A549 (cell line): ENCODE measurements at regions not wholly inside any gene's neighbourhood (a gene's known extent, or its start where the extent isn't known, plus 50 kb on each side); places are given as distances from the start of the nearest gene placed in this dataset.

Source experiments
- ATAC-seq, 2 experiments: fragments of 200-7000 bp in 1 of 2; fragments of >200 bp in 1 of 2; cut with Nextera tagmentation in 1 of 2; cut with Tn5 transposase in 1 of 2; 3 replicates each; pipeline versions ENCODE4 v1.8.0 to v1.9.1; 2018 to 2020; ENCODE audit warnings: mild to moderate bottlenecking in 1 of 2, moderate library complexity in 1 of 2
- CTCF ChIA-PET: fragments of 300-600 bp; sonication (Branson Sonifier 250); formaldehyde crosslinking; extraction: SDS; loops from one replicate; lab custom pipeline; 2021; ENCODE audit warnings: antibody characterized with exemption, inconsistent platforms; lab: Yijun Ruan, JAX
- POLR2A ChIA-PET: fragments of 350-600 bp; formaldehyde crosslinking; extraction: SDS; loops from one replicate; lab custom pipeline; 2021; ENCODE audit warnings: antibody characterized with exemption, inconsistent platforms; lab: Yijun Ruan, JAX
- DNase-seq, 2 experiments: peaks; one replicate each; pipeline versions ENCODE4 v3.0.0 to v3.0.0-alpha.2; 2011 to 2016; ENCODE audit warnings: low read depth in 1 of 2, low spot score in 1 of 2
- FAIRE-seq: peaks from 2 replicates; lab custom pipeline; 2011; peaks lifted over from hg19 to GRCh38; lab: Jason Lieb, UNC
- H3K27ac ChIP-seq, 2 experiments: fragments of >200 bp; sonication (Bioruptor Twin); formaldehyde crosslinking; 3 replicates each; pipeline ENCODE4 v1.5.1; 2016 to 2017
- H3K4me1 ChIP-seq: fragments of >200 bp; sonication (Bioruptor Twin); formaldehyde crosslinking; 3 replicates; pipeline ENCODE4 v1.6.1; 2016
- H3K4me2 ChIP-seq: fragments of >200 bp; sonication (Bioruptor Twin); formaldehyde crosslinking; 3 replicates; pipeline ENCODE4 v1.6.1; 2016
- H3K4me3 ChIP-seq: fragments of >200 bp; sonication (Bioruptor Twin); formaldehyde crosslinking; 3 replicates; pipeline ENCODE4 v1.5.1; 2016
- H3K9me3 ChIP-seq: fragments of >200 bp; sonication (Bioruptor Twin); formaldehyde crosslinking; 3 replicates; pipeline ENCODE4 v1.6.1; 2016
- BCL3 ChIP-seq: fragments of >200 bp; sonication (Bioruptor Twin); formaldehyde crosslinking; IDR thresholded peaks from 3 replicates; pipeline ENCODE4 v1.6.1; 2016
- BHLHE40 ChIP-seq: IDR thresholded peaks from 2 replicates; pipeline ENCODE4 v1.6.1; 2012; ENCODE audit warnings: low read depth, low read length, inconsistent platforms
- CBX8 ChIP-seq: fragments of 200-600 bp; sonication (generic); IDR thresholded peaks from 2 replicates; pipeline ENCODE4 v1.6.1; 2016
- CEBPB ChIP-seq, 2 experiments: fragments of >200 bp in 1 of 2; sonication (Bioruptor Twin) in 1 of 2; formaldehyde crosslinking in 1 of 2; IDR thresholded peaks; 2 replicates each; pipeline ENCODE4 v1.6.1; 2012 to 2016
- ESRRA ChIP-seq: fragments of 150-350 bp; IDR thresholded peaks from 2 replicates; pipeline ENCODE4 v1.6.1; 2014; ENCODE audit warnings: mild to moderate bottlenecking, low read length, borderline replicate concordance
- GATA3 ChIP-seq: IDR thresholded peaks from 2 replicates; pipeline ENCODE4 v1.6.1; 2012; ENCODE audit warnings: borderline replicate concordance
- HOXA7 ChIP-seq: fragments of 250-450 bp; sonication (Bioruptor Pico); IDR thresholded peaks from 2 replicates; pipeline ENCODE4 v1.5.0; 2020; ENCODE audit warnings: mild to moderate bottlenecking, moderate library complexity
- JUN ChIP-seq, 2 experiments: fragments of >200 bp; sonication (Bioruptor Twin); formaldehyde crosslinking; IDR thresholded peaks; 2 replicates in 1 of 2; 3 replicates in 1 of 2; pipeline ENCODE4 v1.6.1; 2016 to 2017
- KDM1A ChIP-seq: fragments of 200-600 bp; sonication (generic); IDR thresholded peaks from 2 replicates; pipeline ENCODE4 v1.6.1; 2016; ENCODE audit warnings: low read depth, mild to moderate bottlenecking
- KDM5A ChIP-seq: fragments of 200-600 bp; sonication (generic); IDR thresholded peaks from 2 replicates; pipeline ENCODE4 v1.6.1; 2016; ENCODE audit warnings: antibody characterized with exemption, mild to moderate bottlenecking
- MAZ ChIP-seq: fragments of 150-350 bp; IDR thresholded peaks from 2 replicates; pipeline ENCODE4 v1.6.1; 2014; ENCODE audit warnings: antibody characterized with exemption, low read depth, low read length, borderline replicate concordance
- NR3C1 ChIP-seq: fragments of >200 bp; sonication (Bioruptor Twin); formaldehyde crosslinking; IDR thresholded peaks from 3 replicates; pipeline ENCODE4 v1.6.1; 2017
- RCOR1 ChIP-seq: fragments of 150-350 bp; IDR thresholded peaks from 2 replicates; pipeline ENCODE4 v1.6.1; 2014; ENCODE audit warnings: antibody characterized with exemption, low read length, low read depth
- RNF2 ChIP-seq: fragments of 200-600 bp; sonication (generic); IDR thresholded peaks from 2 replicates; pipeline ENCODE4 v1.6.1; 2016; ENCODE audit warnings: low read depth, mild to moderate bottlenecking, antibody characterized with exemption, moderate library complexity, borderline replicate concordance
- SMC3 ChIP-seq: fragments of >200 bp; sonication (Bioruptor Twin); formaldehyde crosslinking; IDR thresholded peaks from 3 replicates; pipeline ENCODE4 v1.6.1; 2018; ENCODE audit warnings: inconsistent platforms
- SREBF2 ChIP-seq: fragments of 450-650 bp; IDR thresholded peaks from 2 replicates; pipeline ENCODE4 v1.6.1; 2014; ENCODE audit warnings: mild to moderate bottlenecking, moderate library complexity
- TFCP2L1 ChIP-seq: fragments of 250-450 bp; sonication (Bioruptor Pico); IDR thresholded peaks from 2 replicates; pipeline ENCODE4 v1.5.0; 2021; ENCODE audit warnings: mild to moderate bottlenecking
- TP53 ChIP-seq: fragments of 250-450 bp; sonication (Bioruptor Pico); IDR thresholded peaks from 2 replicates; pipeline ENCODE4 v1.5.0; 2021; ENCODE audit warnings: mild to moderate bottlenecking, moderate library complexity
- ZFP36 ChIP-seq: fragments of 450-650 bp; IDR thresholded peaks from 2 replicates; pipeline ENCODE4 v1.6.1; 2014; ENCODE audit warnings: borderline replicate concordance; ENCODE audit not compliant: partially characterized antibody
- WGBS: methylation state at CpG from one replicate; pipeline ENCODE4 v1.1.6; 2017; ENCODE audit errors: missing lambda C conversion rate; 5-methylcytosine and 5-hydroxymethylcytosine counted together
- TF ChIP-seq, protein P1 (sequence below): fragments of 450-650 bp; IDR thresholded peaks from 2 replicates; pipeline ENCODE4 v1.6.1; 2014; ENCODE audit warnings: antibody characterized with exemption
- TF ChIP-seq, protein P2 (sequence below): IDR thresholded peaks from 2 replicates; pipeline ENCODE4 v1.6.1; 2012; ENCODE audit warnings: low read depth, borderline replicate concordance
- TF ChIP-seq, protein P3 (sequence below): fragments of 150-350 bp; IDR thresholded peaks from 2 replicates; pipeline ENCODE4 v1.6.1; 2014; ENCODE audit warnings: low read depth, mild to moderate bottlenecking, low read length
- TF ChIP-seq, protein P4 (sequence below): fragments of >200 bp; sonication (Bioruptor Twin); formaldehyde crosslinking; IDR thresholded peaks from 3 replicates; pipeline ENCODE4 v1.5.1; 2016

DNA sequence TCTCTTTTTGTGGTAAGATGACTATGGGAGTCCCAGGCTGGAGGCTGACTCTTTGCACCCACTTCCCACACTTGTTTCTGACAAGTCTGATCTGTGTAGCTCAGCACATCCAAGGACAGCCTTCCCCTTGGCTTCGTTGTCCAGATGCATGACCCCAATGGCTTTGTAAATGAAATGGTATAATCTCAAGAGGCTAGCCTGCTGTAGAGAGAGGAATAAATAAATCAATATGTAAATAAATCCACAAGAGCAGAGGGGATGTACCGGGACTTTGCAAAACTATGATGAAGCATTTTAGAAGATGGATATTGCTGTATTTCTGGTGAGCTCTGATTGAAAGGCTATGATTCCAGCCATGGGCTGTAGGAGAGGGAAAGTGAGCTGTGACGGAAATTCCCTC is 79.9 kb upstream of the NEO1 start (continued):
- no peak for TF ChIP-seq BCL3
- no peak for TF ChIP-seq HOXA7 (CRISPR knock-in tag)
- no peak for TF ChIP-seq RCOR1
- no peak for TF ChIP-seq BHLHE40
- TF ChIP-seq KDM5A, result no peak
- no peak for TF ChIP-seq SMC3
- TF ChIP-seq ESRRA, result no peak
- TF ChIP-seq MAZ, result no peak

- H3K4me1 ChIP-seq, result 0 out of 3 replicates have a peak, but pooled peaks cover 4% of the 10 kb centered on the region
- 58% methylated on average over 7 of the region's 7 CpGs for WGBS
- ATAC-seq, result no peak
- H3K9me3 ChIP-seq, result no peaks in the 10 kb centered on the region
- FAIRE-seq, result no peak
- no peak overlapping the region for H3K4me3 ChIP-seq
- no peak for DNase-seq
- H3K4me2 ChIP-seq, result peak overlapping the region; percentile 6; the same call in 1 of the 3 replicates
- ChIA-PET CTCF (interaction anchor here (0.8 to 1.4 kb wide), 3 partner anchors 8 to 135 kb away, joined by 3 read pairs; no protein-coding TSS in a partner anchor), POLR2A (no interaction called here)
- no peak overlapping the region for H3K27ac ChIP-seq
- TF ChIP-seq MAZ, result no peak
- TF ChIP-seq, protein P1, sequence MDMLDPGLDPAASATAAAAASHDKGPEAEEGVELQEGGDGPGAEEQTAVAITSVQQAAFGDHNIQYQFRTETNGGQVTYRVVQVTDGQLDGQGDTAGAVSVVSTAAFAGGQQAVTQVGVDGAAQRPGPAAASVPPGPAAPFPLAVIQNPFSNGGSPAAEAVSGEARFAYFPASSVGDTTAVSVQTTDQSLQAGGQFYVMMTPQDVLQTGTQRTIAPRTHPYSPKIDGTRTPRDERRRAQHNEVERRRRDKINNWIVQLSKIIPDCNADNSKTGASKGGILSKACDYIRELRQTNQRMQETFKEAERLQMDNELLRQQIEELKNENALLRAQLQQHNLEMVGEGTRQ, result no peak
- no peak for TF ChIP-seq CEBPB (IDR thresholded peaks at IDR 0.05)
- TF ChIP-seq, protein P2, sequence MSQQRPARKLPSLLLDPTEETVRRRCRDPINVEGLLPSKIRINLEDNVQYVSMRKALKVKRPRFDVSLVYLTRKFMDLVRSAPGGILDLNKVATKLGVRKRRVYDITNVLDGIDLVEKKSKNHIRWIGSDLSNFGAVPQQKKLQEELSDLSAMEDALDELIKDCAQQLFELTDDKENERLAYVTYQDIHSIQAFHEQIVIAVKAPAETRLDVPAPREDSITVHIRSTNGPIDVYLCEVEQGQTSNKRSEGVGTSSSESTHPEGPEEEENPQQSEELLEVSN, result no peak
- no peak for TF ChIP-seq RNF2
- TF ChIP-seq GATA3, result no peak
- no peak for TF ChIP-seq JUN (IDR thresholded peaks at IDR 0.05)
- no peak for TF ChIP-seq TP53 (CRISPR knock-in tag)
- TF ChIP-seq KDM1A, result no peak
- no peak for TF ChIP-seq RCOR1
- no peak for TF ChIP-seq ESRRA
- TF ChIP-seq CBX8, result no peak
- TF ChIP-seq ZFP36, result no peak
- TF ChIP-seq TFCP2L1, result no peak
- TF ChIP-seq, protein P3, sequence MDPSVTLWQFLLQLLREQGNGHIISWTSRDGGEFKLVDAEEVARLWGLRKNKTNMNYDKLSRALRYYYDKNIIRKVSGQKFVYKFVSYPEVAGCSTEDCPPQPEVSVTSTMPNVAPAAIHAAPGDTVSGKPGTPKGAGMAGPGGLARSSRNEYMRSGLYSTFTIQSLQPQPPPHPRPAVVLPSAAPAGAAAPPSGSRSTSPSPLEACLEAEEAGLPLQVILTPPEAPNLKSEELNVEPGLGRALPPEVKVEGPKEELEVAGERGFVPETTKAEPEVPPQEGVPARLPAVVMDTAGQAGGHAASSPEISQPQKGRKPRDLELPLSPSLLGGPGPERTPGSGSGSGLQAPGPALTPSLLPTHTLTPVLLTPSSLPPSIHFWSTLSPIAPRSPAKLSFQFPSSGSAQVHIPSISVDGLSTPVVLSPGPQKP, result no peak
- TF ChIP-seq NR3C1, result no peak
- TF ChIP-seq HOXA7 (CRISPR knock-in tag), result no peak
- TF ChIP-seq, protein P4, sequence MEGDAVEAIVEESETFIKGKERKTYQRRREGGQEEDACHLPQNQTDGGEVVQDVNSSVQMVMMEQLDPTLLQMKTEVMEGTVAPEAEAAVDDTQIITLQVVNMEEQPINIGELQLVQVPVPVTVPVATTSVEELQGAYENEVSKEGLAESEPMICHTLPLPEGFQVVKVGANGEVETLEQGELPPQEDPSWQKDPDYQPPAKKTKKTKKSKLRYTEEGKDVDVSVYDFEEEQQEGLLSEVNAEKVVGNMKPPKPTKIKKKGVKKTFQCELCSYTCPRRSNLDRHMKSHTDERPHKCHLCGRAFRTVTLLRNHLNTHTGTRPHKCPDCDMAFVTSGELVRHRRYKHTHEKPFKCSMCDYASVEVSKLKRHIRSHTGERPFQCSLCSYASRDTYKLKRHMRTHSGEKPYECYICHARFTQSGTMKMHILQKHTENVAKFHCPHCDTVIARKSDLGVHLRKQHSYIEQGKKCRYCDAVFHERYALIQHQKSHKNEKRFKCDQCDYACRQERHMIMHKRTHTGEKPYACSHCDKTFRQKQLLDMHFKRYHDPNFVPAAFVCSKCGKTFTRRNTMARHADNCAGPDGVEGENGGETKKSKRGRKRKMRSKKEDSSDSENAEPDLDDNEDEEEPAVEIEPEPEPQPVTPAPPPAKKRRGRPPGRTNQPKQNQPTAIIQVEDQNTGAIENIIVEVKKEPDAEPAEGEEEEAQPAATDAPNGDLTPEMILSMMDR, result no peak
- TF ChIP-seq SREBF2, result no peak
These were observed 80.5 kb upstream of the NEO1 start for GRCh38 chr15:72971766-72972165.
